K562 (cell line): ENCODE measurements at regions not wholly inside any gene's neighbourhood (a gene's known extent, or its start where the extent isn't known, plus 50 kb on each side); places are given as distances from the start of the nearest gene placed in this dataset.

Source experiments
- ATAC-seq: fragments of 200-7000 bp; cut with Tn5 transposase; 3 replicates; pipeline ENCODE4 v1.9.1; 2020; ENCODE audit warnings: moderate library complexity
- BruUV-seq: library from RNA; stranded (reverse); fragments of 400-500 nt; replicated peaks from 2 replicates; lab custom pipeline; 2021; lab: Mats Ljungman, UMichigan
- CTCF ChIA-PET: fragments of 300-600 bp; formaldehyde crosslinking; extraction: SDS; loops from one replicate; lab custom pipeline; 2021; ENCODE audit warnings: low intra/inter-chr PET ratio; lab: Yijun Ruan, JAX
- POLR2A ChIA-PET: fragments of 300-600, 350-650 bp; sonication (Branson Sonifier 250); formaldehyde crosslinking; extraction: SDS; loops from one replicate; lab custom pipeline; 2021; ENCODE audit warnings: antibody characterized with exemption, inconsistent platforms; lab: Yijun Ruan, JAX
- DNase-seq, 4 experiments: peaks; one replicate each; pipeline versions ENCODE4 v3.0.0 to v3.0.0-alpha.2; 2011 to 2018; ENCODE audit warnings: low spot score in 3 of 4, mixed read lengths in 3 of 4; ENCODE audit errors: extremely low read depth in 1 of 4
- FAIRE-seq: peaks from 2 replicates; lab custom pipeline; 2011; peaks lifted over from hg19 to GRCh38; lab: Jason Lieb, UNC
- H2AFZ ChIP-seq: 2 replicates; pipeline ENCODE4 v1.6.0; 2011; ENCODE audit warnings: low read depth, low read length, control low read depth, inconsistent platforms
- H3K27ac ChIP-seq: fragments of 200-600 bp; 3 replicates; pipeline ENCODE4 v1.8.0; 2011; ENCODE audit warnings: low read depth, mild to moderate bottlenecking, control low read depth, inconsistent platforms, low read length, moderate library complexity, mixed read lengths; ENCODE audit errors: extremely low read depth
- H3K27me3 ChIP-seq, 2 experiments: fragments of 300-600 bp in 1 of 2; 2 replicates in 1 of 2; 3 replicates in 1 of 2; pipeline versions ENCODE4 v1.6.0 to v1.8.0; 2011; ENCODE audit warnings: inconsistent platforms in 2 of 2, low read length in 2 of 2, mild to moderate bottlenecking in 1 of 2, mixed read lengths in 1 of 2, moderate library complexity in 1 of 2; ENCODE audit not compliant: control insufficient read depth in 2 of 2, insufficient read depth in 2 of 2
- H3K36me3 ChIP-seq: fragments of 300-600 bp; 3 replicates; pipeline ENCODE4 v1.8.0; 2011; ENCODE audit warnings: mild to moderate bottlenecking, low read length, inconsistent platforms; ENCODE audit not compliant: control insufficient read depth, insufficient read depth
- H3K4me1 ChIP-seq, 2 experiments: fragments of 200-600 bp in 1 of 2; replicated peaks in 1 of 2; 2 replicates in 1 of 2; 3 replicates in 1 of 2; pipeline versions ENCODE4 v1.5.1 to v1.8.0; 2011; ENCODE audit warnings: inconsistent platforms in 2 of 2, low read length in 2 of 2, mild to moderate bottlenecking in 1 of 2, mixed read lengths in 1 of 2, moderate library complexity in 1 of 2; ENCODE audit not compliant: control insufficient read depth in 2 of 2, insufficient read depth in 2 of 2
- H3K4me2 ChIP-seq: 2 replicates; pipeline ENCODE4 v1.6.1; 2011; ENCODE audit warnings: low read length, control low read depth, inconsistent platforms, mixed read lengths; ENCODE audit not compliant: insufficient read depth
- H3K4me3 ChIP-seq: fragments of 200-600 bp; sonication (generic), shearing (Covaris generic); 2 replicates; pipeline ENCODE4 v1.5.1; 2016; ENCODE audit warnings: control low read depth, inconsistent platforms
- H3K79me2 ChIP-seq: fragments of 200-600 bp; 3 replicates; pipeline ENCODE4 v1.8.0; 2011; ENCODE audit warnings: low read length, inconsistent platforms; ENCODE audit not compliant: control insufficient read depth, insufficient read depth
- H3K9ac ChIP-seq, 2 experiments: 2 replicates each; pipeline versions ENCODE4 v1.6.0 to v1.6.1; 2011; ENCODE audit warnings: low read depth in 2 of 2, low read length in 2 of 2, control low read depth in 1 of 2, inconsistent platforms in 1 of 2, mild to moderate bottlenecking in 1 of 2, mixed read lengths in 1 of 2; ENCODE audit not compliant: insufficient read depth in 1 of 2
- H3K9me1 ChIP-seq: one replicate; pipeline ENCODE4 v1.6.0; 2011; ENCODE audit warnings: inconsistent platforms, mild to moderate bottlenecking, low read length, moderate library complexity; ENCODE audit not compliant: control insufficient read depth, insufficient read depth
- H3K9me3 ChIP-seq: replicated peaks from 2 replicates; pipeline ENCODE4 v1.5.1; 2011; ENCODE audit warnings: low read depth, low read length, inconsistent platforms; ENCODE audit not compliant: control insufficient read depth, insufficient read depth
- H4K20me1 ChIP-seq: replicated peaks from 2 replicates; pipeline ENCODE4 v1.6.1; 2011; ENCODE audit warnings: low read length, inconsistent platforms, mixed read lengths; ENCODE audit not compliant: control insufficient read depth, insufficient read depth
- CCAR2 ChIP-seq: fragments of 200-400 bp; formaldehyde crosslinking; IDR thresholded peaks from 2 replicates; pipeline ENCODE4 v1.6.1; 2017; ENCODE audit warnings: mild to moderate bottlenecking, low read depth, low read length
- CEBPG ChIP-seq, 3 experiments: fragments of 200-800 bp in 1 of 3; sonication (Bioruptor generic) in 1 of 3; sonication (generic) in 1 of 3; formaldehyde crosslinking in 1 of 3; IDR thresholded peaks in 2 of 3; conservative IDR thresholded peaks in 1 of 3; 2 replicates each; pipeline versions ENCODE4 v1.6.1 to v1.8.0; 2016 to 2022; ENCODE audit warnings: missing compliant biosample characterization in 2 of 3, missing genetic modification characterization in 2 of 3, mild to moderate bottlenecking in 1 of 3, missing genetic modification reagents in 1 of 3
- FOSL1 ChIP-seq: fragments of 200-800 bp; sonication (Bioruptor generic); conservative IDR thresholded peaks from 2 replicates; pipeline ENCODE4 v1.6.1; 2016; ENCODE audit warnings: missing genetic modification characterization, missing compliant biosample characterization
- HDAC3 ChIP-seq: fragments of 450-650 bp; IDR thresholded peaks from 2 replicates; pipeline ENCODE4 v1.6.1; 2018; ENCODE audit warnings: borderline replicate concordance, mild to moderate bottlenecking, moderate library complexity; ENCODE audit not compliant: partially characterized antibody
- MAFG ChIP-seq: fragments of 450-650 bp; conservative IDR thresholded peaks from 2 replicates; pipeline ENCODE4 v1.6.1; 2016; ENCODE audit warnings: missing genetic modification characterization, missing compliant biosample characterization
- PKNOX1 ChIP-seq: fragments of 450-650 bp; IDR thresholded peaks from 2 replicates; pipeline ENCODE4 v1.6.1; 2016
- SAFB ChIP-seq: fragments of 200-400 bp; formaldehyde crosslinking; IDR thresholded peaks from 2 replicates; pipeline ENCODE4 v1.6.1; 2017; ENCODE audit warnings: low read depth, low read length, borderline replicate concordance
- TARDBP ChIP-seq: fragments of 450-650 bp; IDR thresholded peaks from 2 replicates; pipeline ENCODE4 v1.6.1; 2016
- ZEB2 ChIP-seq: fragments of 450-650 bp; IDR thresholded peaks from 2 replicates; pipeline ENCODE4 v1.6.1; 2016
- WGBS: fragments of 100-300 bp; shearing (Covaris generic); methylation state at CpG from one replicate; pipeline ENCODE4 v1.1.6; 2016; ENCODE audit warnings: low coverage, mixed read lengths; ENCODE audit not compliant: insufficient coverage; ENCODE audit errors: missing lambda C conversion rate; 5-methylcytosine and 5-hydroxymethylcytosine counted together
- in situ Hi-C: fragments of 300-500 bp; cut with MboI; formaldehyde crosslinking; loops from 4 replicates; pipeline ENCODE4 v1.15.0; 2018; ENCODE audit warnings: inconsistent platforms, mixed read lengths
- intact Hi-C: fragments of 100-400 bp; cut with micrococcal nuclease; formaldehyde crosslinking; loops from 2 replicates; pipeline ENCODE4 v1.14.2; 2022

GRCh38 chr13:73261739-73262216 lies 203.0 kb downstream of the KLF5 start (continued):
- TF ChIP-seq CEBPG (CRISPR knock-in tag; IDR thresholded peaks at IDR 0.05) (no peak), CEBPG (tag; conservative IDR thresholded peaks at IDR 0.05 in 1 of 2, IDR thresholded peaks at IDR 0.05 in 1 of 2) (peak in 1 of 2 experiments; percentile 87; a peak in 2 of 4 replicates), FOSL1 (0 out of 2 replicates have a peak, but pooled peaks have one; percentile 14), CCAR2 (no peak), MAFG (tag) (0 out of 2 replicates have a peak, but pooled peaks have one; percentile 41), ZEB2 (0 out of 2 replicates have a peak, but pooled peaks have one; percentile 30)
- TF ChIP-seq, all 486 proteins: peak for 15

- POLR2A ChIA-PET: no interaction called here
- intact Hi-C loops: no loop called here
- no peak for FAIRE-seq
- Histone ChIP-seq H3K27me3 (0 out of 5 replicates have a peak, but pooled peaks cover 0 to 4% of the 10 kb centered on the region in 2 experiments), H2AFZ (no peak overlapping the region), H3K27ac (no peak overlapping the region), H3K9me1 (no peaks in the 10 kb centered on the region), H3K9ac (no peak overlapping the region), H4K20me1 (no peaks in the 10 kb centered on the region), H3K4me3 (no peak overlapping the region), H3K4me1 (no peaks in the 10 kb centered on the region; a peak in 1 of 5 replicates), H3K4me2 (no peak overlapping the region), H3K79me2 (no peaks in the 10 kb centered on the region), H3K36me3 (no peaks in the 10 kb centered on the region), H3K9me3 (no peaks in the 10 kb centered on the region)
- 5% methylated on average over 12 of the region's 14 CpGs for WGBS
- in situ Hi-C loops: no loop called here
- BruUV-seq: no TSS peak
- ATAC-seq: no peak
- CTCF ChIA-PET: no interaction called here
- no peak for TF ChIP-seq SAFB
- peak; percentile 29; the same call in 1 of the 2 replicates for TF ChIP-seq PKNOX1
- TF ChIP-seq TARDBP: no peak
- TF ChIP-seq HDAC3: no peak
- DNase-seq: no peak
Measured at GRCh38 chr13:73259061-73260017, 200.5 kb downstream of the KLF5 start.
